H1 (cell line): ENCODE measurements at regions not wholly inside any gene's neighbourhood (a gene's known extent, or its start where the extent isn't known, plus 50 kb on each side); places are given as distances from the start of the nearest gene placed in this dataset.

ENCODE experiments used
- CTCF ChIA-PET: fragments of 300-600 bp; sonication (Branson Sonifier 250); formaldehyde crosslinking; loops from one replicate; lab custom pipeline; 2021; ENCODE audit not compliant: partially characterized antibody; lab: Charles Lee
- POLR2A ChIA-PET: fragments of 300-600 bp; sonication (Branson Sonifier 250); formaldehyde crosslinking; loops from one replicate; lab custom pipeline; 2021; ENCODE audit warnings: inconsistent platforms; ENCODE audit not compliant: partially characterized antibody; lab: Charles Lee
- DNase-seq, 2 experiments: peaks; one replicate each; pipeline versions ENCODE4 v3.0.0 to v3.0.0-alpha.2; 2010 to 2022; ENCODE audit warnings: low spot score in 2 of 2, low read depth in 1 of 2, mixed read lengths in 1 of 2
- FAIRE-seq: peaks from 2 replicates; lab custom pipeline; 2011; peaks lifted over from hg19 to GRCh38; lab: Jason Lieb, UNC
- H2AFZ ChIP-seq: 2 replicates; pipeline ENCODE4 v1.8.1; 2012; ENCODE audit warnings: low read length, inconsistent platforms
- H2AK5ac ChIP-seq: 2 replicates; pipeline ENCODE4 v1.6.1; 2013; ENCODE audit warnings: low read depth, low read length
- H2BK120ac ChIP-seq: replicated peaks from 2 replicates; pipeline ENCODE3; 2013; ENCODE audit warnings: low read depth, low read length, inconsistent platforms
- H2BK12ac ChIP-seq: 2 replicates; pipeline ENCODE4 v1.6.1; 2013; ENCODE audit warnings: low read depth, low read length
- H2BK15ac ChIP-seq: 2 replicates; pipeline ENCODE4 v1.6.1; 2013; ENCODE audit warnings: low read length
- H2BK20ac ChIP-seq: 2 replicates; pipeline ENCODE4 v1.6.1; 2013; ENCODE audit warnings: low read length
- H2BK5ac ChIP-seq: 2 replicates; pipeline ENCODE4 v1.6.1; 2013; ENCODE audit warnings: low read depth, low read length
- H3K14ac ChIP-seq: 2 replicates; pipeline ENCODE4 v1.6.1; 2013; ENCODE audit warnings: inconsistent platforms; ENCODE audit not compliant: insufficient read length
- H3K18ac ChIP-seq: 2 replicates; pipeline ENCODE4 v1.6.1; 2013; ENCODE audit warnings: low read length; ENCODE audit errors: extremely low read depth
- H3K23ac ChIP-seq: 2 replicates; pipeline ENCODE4 v1.6.1; 2013; ENCODE audit warnings: inconsistent platforms; ENCODE audit not compliant: insufficient read length
- H3K23me2 ChIP-seq: 2 replicates; pipeline ENCODE4 v1.6.1; 2013; ENCODE audit warnings: low read depth, low read length
- H3K27ac ChIP-seq: 2 replicates; pipeline ENCODE4 v1.6.1; 2011; ENCODE audit warnings: low read depth, low read length, inconsistent platforms
- H3K27me3 ChIP-seq, 4 experiments: replicated peaks in 1 of 4; 1 replicate in 1 of 4; 2 replicates in 3 of 4; pipeline versions ENCODE4 v1.6.1 to v1.8.1; 2011 to 2013; ENCODE audit warnings: low read length in 3 of 4, mild to moderate bottlenecking in 3 of 4, inconsistent platforms in 2 of 4, mixed read lengths in 2 of 4, moderate library complexity in 1 of 4; ENCODE audit not compliant: control insufficient read depth in 3 of 4, insufficient read depth in 3 of 4; ENCODE audit errors: extremely low read depth in 1 of 4
- H3K36me3 ChIP-seq, 4 experiments: 2 replicates each; pipeline versions ENCODE4 v1.6.1 to v1.8.1; 2011 to 2013; ENCODE audit warnings: mild to moderate bottlenecking in 4 of 4, low read length in 3 of 4, moderate library complexity in 2 of 4, control low read depth in 1 of 4, inconsistent platforms in 1 of 4; ENCODE audit not compliant: insufficient read depth in 4 of 4, control insufficient read depth in 2 of 4
- H3K4ac ChIP-seq: replicated peaks from 2 replicates; pipeline ENCODE3; 2013; ENCODE audit warnings: low read length, low read depth, mixed read lengths, inconsistent platforms; ENCODE audit not compliant: insufficient read length
- H3K4me1 ChIP-seq, 4 experiments: replicated peaks in 1 of 4; 1 replicate in 1 of 4; 2 replicates in 3 of 4; pipeline versions ENCODE4 v1.6.1 to v1.8.1; 2011 to 2013; ENCODE audit warnings: low read length in 3 of 4, inconsistent platforms in 2 of 4, mixed read lengths in 1 of 4; ENCODE audit not compliant: insufficient read depth in 4 of 4, control insufficient read depth in 3 of 4
- H3K4me2 ChIP-seq, 2 experiments: 2 replicates each; pipeline versions ENCODE4 v1.6.1 to v1.8.1; 2011 to 2013; ENCODE audit warnings: low read depth in 2 of 2, low read length in 2 of 2, control low read depth in 1 of 2, inconsistent platforms in 1 of 2, mild to moderate bottlenecking in 1 of 2; ENCODE audit not compliant: insufficient read depth in 1 of 2
- H3K4me3 ChIP-seq, 4 experiments: fragments of 200-600, 300-600 bp in 1 of 4; sonication (generic), shearing (Covaris generic), sonication (Bioruptor Twin) in 1 of 4; 2 replicates each; pipeline versions ENCODE4 v1.5.1 to v1.8.1; 2011 to 2016; ENCODE audit warnings: low read length in 4 of 4, low read depth in 3 of 4, control low read depth in 2 of 4, inconsistent platforms in 2 of 4, mild to moderate bottlenecking in 2 of 4, mixed read lengths in 1 of 4, moderate library complexity in 1 of 4; ENCODE audit not compliant: insufficient read depth in 2 of 4; ENCODE audit errors: extremely low read depth in 1 of 4
- H3K56ac ChIP-seq: replicated peaks from 2 replicates; pipeline ENCODE3; 2013; ENCODE audit warnings: low read depth, mild to moderate bottlenecking, mixed read lengths, low read length, inconsistent platforms; ENCODE audit not compliant: insufficient read length
- H3K79me1 ChIP-seq: 2 replicates; pipeline ENCODE4 v1.6.1; 2013; ENCODE audit warnings: low read depth, low read length, control low read depth
- H3K79me2 ChIP-seq, 2 experiments: 2 replicates each; pipeline versions ENCODE4 v1.6.1 to v1.8.1; 2012 to 2013; ENCODE audit warnings: low read length in 2 of 2, mild to moderate bottlenecking in 2 of 2, inconsistent platforms in 1 of 2; ENCODE audit not compliant: insufficient read depth in 2 of 2, control insufficient read depth in 1 of 2
- H3K9ac ChIP-seq, 4 experiments: replicated peaks in 1 of 4; 1 replicate in 1 of 4; 2 replicates in 3 of 4; pipeline versions ENCODE4 v1.6.1 to v1.8.1; 2011 to 2013; ENCODE audit warnings: low read depth in 3 of 4, low read length in 3 of 4, control low read depth in 2 of 4, mild to moderate bottlenecking in 2 of 4, moderate library complexity in 2 of 4, inconsistent platforms in 1 of 4; ENCODE audit errors: extremely low read depth in 1 of 4
- H3K9me3 ChIP-seq, 2 experiments: 2 replicates each; pipeline versions ENCODE4 v1.6.1 to v1.8.1; 2012 to 2013; ENCODE audit warnings: mild to moderate bottlenecking in 2 of 2, moderate library complexity in 2 of 2, control low read depth in 1 of 2, inconsistent platforms in 1 of 2, low read depth in 1 of 2, low read length in 1 of 2, mixed read lengths in 1 of 2; ENCODE audit not compliant: insufficient read depth in 2 of 2
- H4K20me1 ChIP-seq, 2 experiments: replicated peaks in 1 of 2; 2 replicates each; pipeline versions ENCODE3 to v1.8.1; 2011 to 2013; ENCODE audit warnings: inconsistent platforms in 2 of 2, low read length in 2 of 2, mild to moderate bottlenecking in 1 of 2; ENCODE audit not compliant: insufficient read depth in 2 of 2, control insufficient read depth in 1 of 2
- H4K5ac ChIP-seq: 2 replicates; pipeline ENCODE4 v1.6.1; 2013; ENCODE audit warnings: low read length, low read depth, mixed read lengths, inconsistent platforms; ENCODE audit not compliant: insufficient read length
- H4K8ac ChIP-seq: 2 replicates; pipeline ENCODE4 v1.8.0; 2013; ENCODE audit warnings: mild to moderate bottlenecking, moderate library complexity, low read length, inconsistent platforms; ENCODE audit not compliant: insufficient read depth; ENCODE audit errors: extremely low read depth
- H4K91ac ChIP-seq: replicated peaks from 2 replicates; pipeline ENCODE3; 2013; ENCODE audit warnings: low read length, mixed read lengths, inconsistent platforms; ENCODE audit not compliant: insufficient read length
- BACH1 ChIP-seq: IDR thresholded peaks from 2 replicates; pipeline ENCODE4 v1.6.1; 2012; ENCODE audit warnings: low read length, improper control_type of control experiment
- KDM5A ChIP-seq: fragments of 200-600 bp; IDR thresholded peaks from 2 replicates; pipeline ENCODE4 v1.7.1; 2012; ENCODE audit warnings: mild to moderate bottlenecking, low read length, inconsistent platforms, mixed read lengths
- SIN3A ChIP-seq, 2 experiments: IDR thresholded peaks in 1 of 2; conservative IDR thresholded peaks in 1 of 2; 2 replicates each; pipeline ENCODE4 v1.6.1; 2011 to 2012; ENCODE audit warnings: low read length in 2 of 2, improper control_type of control experiment in 1 of 2, low read depth in 1 of 2, mild to moderate bottlenecking in 1 of 2
- ZNF274 ChIP-seq: IDR thresholded peaks from 2 replicates; pipeline ENCODE4 v1.7.0; 2012; ENCODE audit warnings: low read length, borderline replicate concordance; ENCODE audit errors: extremely low read depth
- WGBS, 2 experiments: shearing (Covaris generic) in 1 of 2; methylation state at CpG; one replicate each; pipeline versions ENCODE4 v1.1.6 to v1.1.7; 2013 to 2015; ENCODE audit warnings: low lambda C conversion rate in 2 of 2, mixed read lengths in 2 of 2, inconsistent platforms in 1 of 2, low coverage in 1 of 2, missing lambda C conversion rate in 1 of 2; ENCODE audit not compliant: insufficient replicate concordance in 2 of 2, insufficient coverage in 1 of 2, insufficient read length in 1 of 2; ENCODE audit errors: extremely low coverage in 1 of 2, missing lambda C conversion rate in 1 of 2; 5-methylcytosine and 5-hydroxymethylcytosine counted together

DNA sequence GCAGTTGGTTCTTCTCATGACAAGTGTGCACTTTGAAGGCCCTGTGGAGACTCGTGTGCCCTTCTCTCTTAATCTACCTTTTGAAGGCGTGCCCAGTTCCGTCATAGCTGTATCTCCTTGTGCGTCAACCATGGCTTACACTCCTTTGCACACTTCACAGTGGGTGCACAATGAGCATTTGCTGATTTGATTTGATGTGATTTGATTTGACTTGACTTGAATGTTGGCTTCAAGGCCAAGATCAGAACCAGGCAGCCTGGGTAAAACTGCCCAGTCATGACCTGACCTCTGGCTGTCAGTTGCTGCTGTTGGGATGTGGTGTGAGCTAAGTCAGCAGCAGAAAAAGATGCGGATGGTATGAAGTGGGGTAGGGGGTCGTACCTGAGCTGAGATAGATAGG, 670.3 kb upstream of the HS6ST1 start:
- 91% methylated on average over 6 of the region's 6 CpGs; no CpG with 5 or more reads in 1 of the 2 experiments for WGBS, 2 experiments
- H3K36me3 ChIP-seq: no peaks in the 10 kb centered on the region
- no peak overlapping the region for H3K14ac ChIP-seq
- TF ChIP-seq ZNF274: no peak
- no peak for TF ChIP-seq BACH1
- no peak for TF ChIP-seq SIN3A (conservative IDR thresholded peaks at IDR 0.05 in 1 of 2, IDR thresholded peaks at IDR 0.05 in 1 of 2; ENCODE audit: low read depth in 1 of 2, low read length in 2 of 2)
- TF ChIP-seq KDM5A: no peak
- H2AFZ ChIP-seq: no peak overlapping the region
- DNase-seq (no peak), FAIRE-seq (no peak)
- H3K4me3 ChIP-seq: no peak overlapping the region
- no peak overlapping the region for H2BK120ac ChIP-seq
- H3K56ac ChIP-seq: no peak overlapping the region
- H2BK15ac ChIP-seq: no peak overlapping the region
- H2AK5ac ChIP-seq: no peak overlapping the region
- H3K4me2 ChIP-seq: no peak overlapping the region
- no peaks in the 10 kb centered on the region for H4K20me1 ChIP-seq
- H3K23me2 ChIP-seq: no peaks in the 10 kb centered on the region
- ChIA-PET POLR2A (interaction anchor here (0.9 kb wide), 1 partner anchor 9 kb away, joined by 3 read pairs; no protein-coding TSS in a partner anchor), CTCF (interaction anchor here (0.6 to 1.4 kb wide), 3 partner anchors 17 to 247 kb away, joined by 3 to 4 read pairs (median 3); no protein-coding TSS in a partner anchor)
- H3K79me2 ChIP-seq: no peaks in the 10 kb centered on the region
- no peak overlapping the region for H2BK12ac ChIP-seq
- no peaks in the 10 kb centered on the region for H3K27me3 ChIP-seq
- H4K91ac ChIP-seq: no peak overlapping the region
- H2BK5ac ChIP-seq: no peak overlapping the region
- H4K8ac ChIP-seq: no peak overlapping the region
- no peak overlapping the region for H2BK20ac ChIP-seq
- H3K23ac ChIP-seq: no peak overlapping the region
- H3K4me1 ChIP-seq: no peaks in the 10 kb centered on the region
- no peak overlapping the region for H4K5ac ChIP-seq
- no peak overlapping the region for H3K18ac ChIP-seq
- H3K27ac ChIP-seq: no peak overlapping the region
- H3K9ac ChIP-seq: no peak overlapping the region
- no peaks in the 10 kb centered on the region for H3K9me3 ChIP-seq
- no peaks in the 10 kb centered on the region for H3K79me1 ChIP-seq
- H3K4ac ChIP-seq: no peak overlapping the region
